HG03045 (cell line): ENCODE measurements at regions not wholly inside any gene's neighbourhood (a gene's known extent, or its start where the extent isn't known, plus 50 kb on each side); places are given as distances from the start of the nearest gene placed in this dataset.

Experiments used
- ATAC-seq: cut with Tn5 transposase; IDR thresholded peaks from one replicate; pipeline ENCODE4 v1.9.1; 2021; ENCODE audit warnings: mild to moderate bottlenecking, moderate library complexity; ENCODE audit not compliant: unreplicated experiment

GRCh38 chr7:22589641-22590201 lies 89.7 kb upstream of the STEAP1B start:
- no peak for ATAC-seq

- no peak for ATAC-seq
These were observed 88.4 kb upstream of the STEAP1B start for GRCh38 chr7:22588351-22588750.

- ATAC-seq: no peak
These were observed 87.3 kb upstream of the STEAP1B start for GRCh38 chr7:22587322-22587721.

GRCh38 chr7:22586786-22587140 lies 86.8 kb upstream of the STEAP1B start:
- ATAC-seq: no peak

- ATAC-seq: no peak
These were observed 86.3 kb upstream of the STEAP1B start for GRCh38 chr7:22586101-22586785.

- peak; percentile 42 for ATAC-seq
These were observed 84.2 kb upstream of the STEAP1B start for GRCh38 chr7:22584179-22584578.

GRCh38 chr7:22582863-22583622 lies 83.1 kb upstream of the STEAP1B start:
- ATAC-seq: no peak

- ATAC-seq: no peak
These were observed 81.1 kb upstream of the STEAP1B start for GRCh38 chr7:22581099-22581498.

- ATAC-seq: no peak
These were observed 80.0 kb upstream of the STEAP1B start for GRCh38 chr7:22579961-22580360.

- ATAC-seq: no peak
These were observed 78.2 kb upstream of the STEAP1B start for GRCh38 chr7:22578007-22578733.

- no peak for ATAC-seq
These were observed 77.5 kb upstream of the STEAP1B start for GRCh38 chr7:22577470-22578001.

- ATAC-seq: no peak
These were observed 76.9 kb upstream of the STEAP1B start for GRCh38 chr7:22576612-22577469.

GRCh38 chr7:22574754-22575520 lies 74.9 kb upstream of the STEAP1B start:
- no peak for ATAC-seq

GRCh38 chr7:22572937-22573336 lies 72.9 kb upstream of the STEAP1B start:
- no peak for ATAC-seq

GRCh38 chr7:22572292-22572691 lies 72.3 kb upstream of the STEAP1B start:
- no peak for ATAC-seq

GRCh38 chr7:22571766-22572165 lies 71.8 kb upstream of the STEAP1B start:
- no peak for ATAC-seq

GRCh38 chr7:22569586-22570321 lies 69.8 kb upstream of the STEAP1B start:
- no peak for ATAC-seq

- no peak for ATAC-seq
These were observed 66.6 kb upstream of the STEAP1B start for GRCh38 chr7:22566592-22566991.

- no peak for ATAC-seq
These were observed 66.2 kb upstream of the STEAP1B start for GRCh38 chr7:22566176-22566575.
